HepG2 (cell line): ENCODE measurements at regions not wholly inside any gene's neighbourhood (a gene's known extent, or its start where the extent isn't known, plus 50 kb on each side); places are given as distances from the start of the nearest gene placed in this dataset.

Experiments used
- ATAC-seq: fragments of 200-7000 bp; cut with Tn5 transposase; 3 replicates; pipeline ENCODE4 v1.9.1; 2020; ENCODE audit warnings: mild to moderate bottlenecking, moderate library complexity
- BruUV-seq: library from RNA; stranded (reverse); fragments of 400-500 nt; replicated peaks from 2 replicates; lab custom pipeline; 2021; lab: Mats Ljungman, UMichigan
- CTCF ChIA-PET: fragments of 300-600 bp; formaldehyde crosslinking; extraction: SDS; loops from one replicate; lab custom pipeline; 2021; ENCODE audit warnings: low total read pairs, inconsistent platforms, low intra/inter-chr PET ratio; lab: Yijun Ruan, JAX
- POLR2A ChIA-PET: fragments of 350-600 bp; sonication (Branson Sonifier 250); formaldehyde crosslinking; loops from one replicate; lab custom pipeline; 2020; ENCODE audit warnings: antibody characterized with exemption, inconsistent platforms; lab: Yijun Ruan, JAX
- DNase-seq: peaks from one replicate; pipeline ENCODE4 v3.0.0-alpha.2; 2015; ENCODE audit warnings: low spot score
- FAIRE-seq: peaks from 3 replicates; lab custom pipeline; 2011; peaks lifted over from hg19 to GRCh38; lab: Jason Lieb, UNC
- H2AFZ ChIP-seq: one replicate; pipeline ENCODE4 v1.6.1; 2011; ENCODE audit warnings: low read length, inconsistent platforms
- H3K27ac ChIP-seq: fragments of 300-600 bp; 3 replicates; pipeline ENCODE4 v1.8.0; 2011; ENCODE audit warnings: mixed run types, mild to moderate bottlenecking, mixed read lengths, low read length, inconsistent platforms; ENCODE audit not compliant: insufficient read depth; ENCODE audit errors: extremely low read length
- H3K27me3 ChIP-seq, 2 experiments: fragments of 200-600 bp in 1 of 2; 2 replicates in 1 of 2; 3 replicates in 1 of 2; pipeline versions ENCODE4 v1.6.0 to v1.8.0; 2011; ENCODE audit warnings: low read length in 2 of 2, mild to moderate bottlenecking in 2 of 2, moderate library complexity in 2 of 2, inconsistent platforms in 1 of 2; ENCODE audit not compliant: insufficient read depth in 2 of 2, control insufficient read depth in 1 of 2
- H3K36me3 ChIP-seq, 2 experiments: fragments of 200-600 bp in 1 of 2; replicated peaks in 1 of 2; 2 replicates in 1 of 2; 3 replicates in 1 of 2; pipeline versions ENCODE4 v1.5.1 to v1.8.0; 2011; ENCODE audit warnings: low read length in 2 of 2, inconsistent platforms in 1 of 2; ENCODE audit not compliant: insufficient read depth in 2 of 2, control insufficient read depth in 1 of 2
- H3K4me1 ChIP-seq: 2 replicates; pipeline ENCODE4 v1.5.1; 2012; ENCODE audit warnings: low read length, inconsistent platforms; ENCODE audit not compliant: insufficient read depth
- H3K4me2 ChIP-seq: 2 replicates; pipeline ENCODE4 v1.6.0; 2011; ENCODE audit warnings: low read depth, low read length, inconsistent platforms
- H3K4me3 ChIP-seq, 3 experiments: fragments of 200-600 bp in 1 of 3; sonication (generic), shearing (Covaris generic) in 1 of 3; replicated peaks in 1 of 3; 2 replicates each; pipeline ENCODE4 v1.5.1; 2011 to 2016; ENCODE audit warnings: low read length in 3 of 3, inconsistent platforms in 2 of 3, low read depth in 2 of 3, mild to moderate bottlenecking in 2 of 3, control low read depth in 1 of 3, mixed read lengths in 1 of 3; ENCODE audit not compliant: insufficient read depth in 1 of 3
- H3K79me2 ChIP-seq: one replicate; pipeline ENCODE4 v1.6.1; 2011; ENCODE audit warnings: low read length, inconsistent platforms; ENCODE audit not compliant: insufficient read depth
- H3K9ac ChIP-seq: 2 replicates; pipeline ENCODE4 v1.6.0; 2011; ENCODE audit warnings: mild to moderate bottlenecking, low read depth, low read length, inconsistent platforms; ENCODE audit not compliant: insufficient read depth
- H3K9me3 ChIP-seq: 2 replicates; pipeline ENCODE4 v1.5.1; 2012; ENCODE audit warnings: mild to moderate bottlenecking, low read length
- H4K20me1 ChIP-seq: 2 replicates; pipeline ENCODE4 v1.6.0; 2011; ENCODE audit warnings: inconsistent platforms, mild to moderate bottlenecking, low read length, moderate library complexity; ENCODE audit not compliant: insufficient read depth
- FOXM1 ChIP-seq: sonication (generic); formaldehyde crosslinking; IDR thresholded peaks from 2 replicates; pipeline ENCODE4 v1.5.0; 2020; ENCODE audit warnings: missing genetic modification reagents
- MED1 ChIP-seq: sonication (generic); formaldehyde crosslinking; IDR thresholded peaks from 2 replicates; pipeline ENCODE4 v1.4.0; 2020; ENCODE audit warnings: missing genetic modification reagents
- MIXL1 ChIP-seq: IDR thresholded peaks from 2 replicates; pipeline ENCODE4 v1.6.1; 2016
- POLR2G ChIP-seq: fragments of 200-400 bp; formaldehyde crosslinking; IDR thresholded peaks from 2 replicates; pipeline ENCODE4 v1.6.1; 2018; ENCODE audit warnings: mild to moderate bottlenecking, low read depth, low read length, moderate library complexity
- RAD21 ChIP-seq: fragments of 450-650 bp; formaldehyde crosslinking; IDR thresholded peaks from 2 replicates; pipeline ENCODE4 v1.5.0; 2020; ENCODE audit warnings: mild to moderate bottlenecking
- SP1 ChIP-seq, 2 experiments: fragments of 450-650 bp in 1 of 2; sonication (generic) in 1 of 2; formaldehyde crosslinking in 1 of 2; IDR thresholded peaks; 2 replicates each; pipeline versions ENCODE4 v1.4.0 to v1.6.1; 2016 to 2020; ENCODE audit warnings: missing genetic modification reagents in 1 of 2
- SRY ChIP-seq: sonication (generic); formaldehyde crosslinking; IDR thresholded peaks from 2 replicates; pipeline ENCODE4 v1.8.0; 2022; ENCODE audit warnings: mild to moderate bottlenecking, missing genetic modification reagents
- U2AF1 ChIP-seq: fragments of 200-400 bp; formaldehyde crosslinking; optimal IDR thresholded peaks from 2 replicates; pipeline ENCODE3; 2017; ENCODE audit warnings: mild to moderate bottlenecking, low read depth, low read length
- ZNF224 ChIP-seq: sonication (generic); formaldehyde crosslinking; IDR thresholded peaks from 2 replicates; pipeline ENCODE4 v1.5.0; 2020; ENCODE audit warnings: mild to moderate bottlenecking, missing genetic modification reagents
- ZNF33A ChIP-seq: sonication (generic); formaldehyde crosslinking; IDR thresholded peaks from 2 replicates; pipeline ENCODE4 v1.5.1; 2020; ENCODE audit warnings: missing genetic modification reagents, mild to moderate bottlenecking, moderate library complexity, borderline replicate concordance
- ZNF550 ChIP-seq: sonication (generic); formaldehyde crosslinking; IDR thresholded peaks from 2 replicates; pipeline ENCODE4 v1.4.0; 2020; ENCODE audit warnings: mild to moderate bottlenecking, missing genetic modification reagents, borderline replicate concordance
- ZNF556 ChIP-seq: sonication (generic); formaldehyde crosslinking; IDR thresholded peaks from 2 replicates; pipeline ENCODE4 v1.4.0; 2020; ENCODE audit warnings: mild to moderate bottlenecking, missing genetic modification reagents, borderline replicate concordance
- ZSCAN20 ChIP-seq: sonication (generic); formaldehyde crosslinking; IDR thresholded peaks from 2 replicates; pipeline ENCODE4 v1.4.0; 2020; ENCODE audit warnings: missing genetic modification reagents, mild to moderate bottlenecking, borderline replicate concordance
- in situ Hi-C: cut with HindIII; loops from 2 replicates; pipeline ENCODE4 v1.10.0; 2017; ENCODE audit warnings: low pct_unique_long_range_greater_than_20kb; ENCODE audit not compliant: extremely low pct_ligation_motif_present
- intact Hi-C: fragments of 100-400 bp; cut with micrococcal nuclease; formaldehyde crosslinking; loops from one replicate; pipeline ENCODE4 v1.10.0; 2022; ENCODE audit not compliant: unreplicated experiment
- TF ChIP-seq, protein P1 (sequence below): sonication (generic); formaldehyde crosslinking; IDR thresholded peaks from 2 replicates; pipeline ENCODE4 v1.8.1; 2023; ENCODE audit warnings: mild to moderate bottlenecking, moderate library complexity, missing genetic modification reagents
- TF ChIP-seq, protein P2 (sequence below): sonication (generic); formaldehyde crosslinking; IDR thresholded peaks from 2 replicates; pipeline ENCODE4 v1.4.0; 2020; ENCODE audit warnings: missing genetic modification reagents
- TF ChIP-seq, protein P3 (sequence below): sonication (generic); formaldehyde crosslinking; IDR thresholded peaks from 2 replicates; pipeline ENCODE4 v1.4.0; 2020; ENCODE audit warnings: missing genetic modification reagents, low read depth, mild to moderate bottlenecking, borderline replicate concordance

DNA sequence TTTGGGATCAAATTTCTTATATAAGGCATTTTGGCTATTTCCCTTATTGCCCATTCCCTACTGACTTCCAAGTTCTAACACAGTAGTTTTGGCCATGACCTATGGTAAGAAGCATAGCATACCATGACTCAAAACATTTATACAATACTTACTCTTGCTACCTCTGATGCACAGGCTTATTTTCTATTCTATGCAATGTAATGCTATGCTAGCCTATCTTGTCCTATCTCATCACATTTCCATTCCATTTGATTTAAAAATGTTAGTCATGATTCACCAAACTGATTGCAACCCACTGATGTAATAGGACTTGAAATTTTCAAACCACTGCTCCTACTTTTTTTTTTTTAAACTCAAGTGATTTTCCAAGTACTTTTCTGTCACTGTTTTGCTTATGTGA is 658.5 kb downstream of the TYW1 start (continued):
- TF ChIP-seq, protein P1, sequence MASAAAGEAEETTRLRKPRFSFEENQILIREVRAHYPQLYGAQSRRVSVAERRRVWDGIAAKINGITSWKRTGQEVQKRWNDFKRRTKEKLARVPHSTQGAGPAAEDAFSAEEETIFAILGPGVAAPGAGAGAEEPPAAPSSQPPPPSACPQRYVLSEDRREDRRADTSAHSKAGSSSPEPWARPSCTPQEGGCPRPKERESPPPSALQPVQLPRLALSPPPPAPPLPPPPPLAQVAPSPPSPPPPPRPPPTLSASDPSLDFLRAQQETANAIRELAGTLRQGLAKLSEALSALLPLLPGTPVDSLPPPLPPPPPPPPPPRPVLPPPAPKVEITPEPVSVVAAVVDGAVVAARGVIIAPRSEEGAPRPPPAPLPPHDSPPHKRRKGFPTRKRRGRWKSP (CRISPR knock-in tag) = no peak
- TF ChIP-seq, protein P2, sequence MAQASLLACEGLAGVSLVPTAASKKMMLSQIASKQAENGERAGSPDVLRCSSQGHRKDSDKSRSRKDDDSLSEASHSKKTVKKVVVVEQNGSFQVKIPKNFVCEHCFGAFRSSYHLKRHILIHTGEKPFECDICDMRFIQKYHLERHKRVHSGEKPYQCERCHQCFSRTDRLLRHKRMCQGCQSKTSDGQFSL = no peak
- TF ChIP-seq RAD21 (CRISPR knock-in tag) (no peak), POLR2G (no peak), SP1 (IDR thresholded peaks at IDR 0.05) (no peak), SP1 (CRISPR knock-in tag; IDR thresholded peaks at IDR 0.05) (no peak), MIXL1 (no peak), MED1 (no peak), ZSCAN20 (CRISPR knock-in tag) (no peak)
- TF ChIP-seq, all 625 proteins: peak for 0

DNA sequence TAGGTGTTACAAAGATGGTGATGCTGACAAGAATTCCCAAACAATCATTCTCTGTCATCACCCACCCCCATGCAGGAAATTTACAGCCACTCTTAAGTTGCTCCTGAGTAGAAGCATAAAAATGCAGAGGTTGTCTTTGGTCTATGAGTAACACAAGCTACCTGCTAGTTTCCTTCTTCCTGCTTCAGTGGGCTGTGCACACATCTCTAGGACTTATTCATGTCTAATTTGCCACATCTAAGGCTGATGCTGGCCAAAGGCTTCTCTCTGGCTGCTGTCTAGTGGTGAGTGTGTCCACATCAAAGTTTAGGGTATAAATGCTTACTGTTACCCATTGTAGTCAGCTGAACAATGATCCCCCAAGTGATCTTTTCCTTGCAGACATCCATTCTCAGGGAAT is 662.5 kb downstream of the TYW1 start:
- in situ Hi-C loops = no loop called here
- Histone ChIP-seq H3K4me3 (no peak overlapping the region), H4K20me1 (no peaks in the 10 kb centered on the region), H3K4me1 (no peaks in the 10 kb centered on the region), H3K27ac (no peak overlapping the region), H3K79me2 (no peaks in the 10 kb centered on the region), H3K36me3 (no peaks in the 10 kb centered on the region), H3K9ac (no peak overlapping the region), H3K9me3 (0 out of 2 replicates have a peak, but pooled peaks cover 11% of the 10 kb centered on the region), H2AFZ (no peak overlapping the region), H3K4me2 (no peak overlapping the region), H3K27me3 (0 out of 5 replicates have a peak, but pooled peaks cover 0 to 3% of the 10 kb centered on the region in 2 experiments)
- DNase-seq (no peak), FAIRE-seq (no peak), ATAC-seq (no peak)
- no TSS peak for BruUV-seq
- ChIA-PET CTCF (no interaction called here), POLR2A (no interaction called here)
- intact Hi-C loops = loop anchor here (2.0 kb wide), 1 partner anchor 50 kb away; no protein-coding TSS in a partner anchor
- TF ChIP-seq FOXM1 (CRISPR knock-in tag) (no peak), ZNF33A (CRISPR knock-in tag) (no peak), U2AF1 (no peak), ZNF550 (CRISPR knock-in tag) (no peak), ZNF556 (no peak), SRY (CRISPR knock-in tag) (no peak), ZNF224 (no peak)
- TF ChIP-seq, protein P3, sequence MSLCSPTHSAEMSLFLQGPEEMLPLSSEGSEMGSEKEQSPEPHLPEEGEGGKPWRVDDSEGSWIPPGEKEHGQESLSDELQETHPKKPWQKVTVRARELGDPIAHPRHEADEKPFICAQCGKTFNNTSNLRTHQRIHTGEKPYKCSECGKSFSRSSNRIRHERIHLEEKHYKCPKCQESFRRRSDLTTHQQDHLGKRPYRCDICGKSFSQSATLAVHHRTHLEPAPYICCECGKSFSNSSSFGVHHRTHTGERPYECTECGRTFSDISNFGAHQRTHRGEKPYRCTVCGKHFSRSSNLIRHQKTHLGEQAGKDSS = no peak
